ENCODE measurements at regions not wholly inside any gene's neighbourhood (a gene's known extent, or its start where the extent isn't known, plus 50 kb on each side); places are given as distances from the start of the nearest gene placed in this dataset.

DNA sequence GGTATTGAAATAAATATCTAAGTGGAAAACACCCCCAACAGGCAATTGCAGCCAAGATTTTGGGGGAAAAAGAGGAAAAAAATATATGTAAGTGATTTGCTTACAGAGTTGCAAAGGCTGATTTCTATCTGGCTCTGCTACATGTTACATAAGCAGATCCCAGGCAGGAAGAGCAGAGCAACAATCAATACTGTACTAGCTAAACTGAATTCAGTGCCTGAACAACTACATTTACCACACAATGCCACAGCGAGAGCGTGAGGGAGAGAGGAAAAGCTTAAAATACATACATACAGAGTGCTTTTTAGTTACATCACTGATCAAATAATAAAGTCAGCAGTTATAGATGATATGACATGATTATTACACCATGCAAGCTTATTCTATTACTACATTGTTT lies 665.6 kb upstream of the ARGLU1 start:
- no peak for DNase-seq

DNA sequence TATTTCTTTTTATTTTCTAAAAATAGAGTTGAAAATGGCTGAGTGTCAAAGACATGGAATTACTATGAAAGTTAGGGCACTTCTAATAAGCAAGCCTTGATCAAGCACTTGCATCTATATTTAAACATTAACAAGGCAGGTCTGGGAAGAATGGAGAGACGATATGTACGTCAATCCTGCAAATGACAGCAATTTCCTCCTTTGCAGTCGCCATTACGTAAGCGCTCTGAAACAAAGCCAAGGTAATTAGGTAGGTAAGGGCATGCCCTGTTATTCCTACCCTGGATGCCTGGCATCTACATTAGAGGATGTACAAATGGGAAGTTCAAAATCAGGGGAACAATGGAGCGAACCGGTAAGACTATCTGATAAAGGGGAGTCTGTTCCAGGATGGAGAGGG lies 664.0 kb upstream of the ARGLU1 start:
- no peak for DNase-seq

DNA sequence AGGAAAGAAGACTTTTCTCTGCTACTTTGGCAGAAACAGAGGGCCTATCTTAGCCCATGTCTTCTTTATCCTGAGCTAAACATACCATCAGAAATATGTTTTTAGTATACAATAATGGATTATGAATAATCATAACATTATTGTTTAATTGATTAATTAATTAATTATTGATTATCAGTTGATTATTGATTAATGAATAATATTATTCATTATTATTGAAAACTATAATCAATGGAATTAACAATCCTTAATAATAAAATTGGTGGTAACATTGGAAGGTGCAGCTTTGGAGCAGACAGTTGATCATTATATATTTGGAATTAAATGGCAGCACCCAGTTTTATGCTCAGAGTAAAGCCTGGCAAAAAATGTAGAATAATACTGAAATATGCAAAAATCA lies 655.9 kb upstream of the ARGLU1 start:
- DNase-seq, result no peak

DNA sequence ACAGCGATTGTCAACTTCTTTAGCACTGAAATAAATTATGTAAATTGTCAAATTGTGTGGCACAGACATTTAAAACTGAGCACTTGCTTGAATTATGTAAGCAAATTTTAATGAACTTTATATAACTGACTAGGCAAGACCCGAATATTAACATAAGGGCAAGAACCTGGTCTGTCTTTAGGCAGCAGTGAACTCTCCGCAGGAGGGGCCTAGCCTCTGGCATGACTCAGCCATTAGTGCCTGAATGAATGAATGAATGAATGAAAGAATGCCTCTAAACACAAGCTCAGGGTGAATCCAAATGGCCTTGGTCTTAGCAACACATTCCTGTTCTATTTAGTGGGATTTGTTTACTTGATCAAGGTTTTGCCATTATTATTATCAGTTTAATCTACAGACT lies 654.7 kb upstream of the ARGLU1 start:
- no peak for DNase-seq

DNA sequence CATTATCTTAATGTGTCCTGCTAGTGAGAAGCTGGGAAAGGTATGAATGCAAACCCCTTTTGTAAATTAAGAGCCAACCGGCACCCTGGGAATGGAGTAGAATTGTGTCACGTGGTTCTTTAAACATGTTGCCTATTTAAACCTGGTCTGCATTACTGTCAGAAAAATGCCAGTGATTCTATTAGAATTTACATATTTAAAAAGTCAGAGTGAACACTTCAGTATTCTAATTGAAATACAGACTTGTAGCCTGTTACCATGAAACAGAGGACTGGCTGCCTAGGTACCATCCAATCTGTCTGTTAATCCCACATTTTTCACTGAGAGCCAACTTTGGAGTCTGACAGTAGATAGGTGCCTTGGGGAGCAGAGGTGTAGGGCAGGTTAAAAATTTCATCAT lies 652.3 kb upstream of the ARGLU1 start:
- no peak for DNase-seq

DNA sequence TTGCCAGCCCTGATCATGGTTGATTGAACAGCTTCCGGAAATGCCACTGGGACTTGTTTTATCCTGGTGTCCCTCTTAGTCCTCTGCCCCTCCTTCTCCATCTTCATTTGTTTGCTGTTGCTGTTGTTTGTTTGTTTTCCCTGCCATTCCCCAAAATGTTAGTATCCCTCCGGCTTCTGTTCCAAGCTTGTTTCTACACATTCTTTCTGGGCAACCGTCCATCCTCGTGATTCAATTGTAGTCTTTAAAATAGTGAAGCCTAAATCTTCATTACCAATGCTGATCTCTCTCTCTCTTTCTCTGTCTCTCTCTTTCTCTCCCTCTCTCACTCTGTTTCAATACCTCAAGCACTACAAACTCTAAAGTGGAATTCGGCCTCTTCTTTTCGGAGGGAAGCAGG lies 649.3 kb upstream of the ARGLU1 start:
- no peak for DNase-seq

DNA sequence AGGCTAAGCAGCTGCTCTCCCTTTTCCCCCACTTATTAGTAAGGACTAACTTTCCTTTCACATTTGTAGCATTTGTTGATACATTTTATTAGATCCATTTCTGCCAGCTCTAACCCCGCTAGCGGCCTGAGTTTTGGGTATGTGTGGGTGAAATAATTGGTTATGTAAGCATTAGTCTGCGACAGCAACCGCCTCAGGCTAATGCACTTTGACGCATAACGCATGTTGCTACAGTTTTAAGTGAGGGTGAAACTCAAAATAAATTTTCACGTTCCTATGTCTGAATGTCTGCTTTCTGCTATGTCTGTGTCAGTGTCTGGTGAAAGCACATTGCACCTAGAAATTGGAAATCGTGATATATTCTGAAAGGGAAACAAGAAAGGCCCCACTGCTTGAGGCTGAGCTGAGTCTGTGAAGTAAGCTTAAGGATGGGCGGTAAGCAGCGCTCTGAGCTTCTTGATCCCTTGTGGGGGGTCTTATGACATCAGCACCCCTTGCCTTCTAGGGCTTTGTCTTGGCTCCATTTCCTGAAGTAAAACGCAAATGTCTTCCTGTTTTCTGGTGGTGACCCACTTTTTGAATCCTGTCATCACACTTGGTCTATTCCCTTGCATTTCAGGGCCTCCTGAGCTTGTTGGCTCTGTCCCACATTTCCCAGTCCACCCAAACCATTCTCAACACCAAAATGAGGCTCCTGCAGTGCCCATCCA lies 648.3 kb upstream of the ARGLU1 start:
- no peak for DNase-seq

DNA sequence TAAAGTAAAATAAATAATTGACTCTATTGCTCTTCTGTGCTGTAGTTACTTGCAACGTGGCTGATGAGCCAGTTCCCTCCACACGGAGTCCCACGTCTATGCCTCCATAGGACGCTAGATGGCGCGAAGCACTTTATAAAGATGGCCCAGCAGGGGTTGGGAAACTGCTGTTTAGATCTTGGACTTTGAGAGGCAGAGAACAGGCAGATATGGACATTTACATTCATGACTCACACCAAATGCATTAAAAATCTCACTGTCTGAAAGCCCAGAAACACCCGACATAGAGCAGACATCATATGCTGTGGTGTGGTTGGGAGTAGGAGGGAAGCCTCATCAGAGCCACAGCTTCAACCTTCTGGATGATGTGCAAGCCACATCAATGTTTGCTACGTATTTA lies 643.1 kb upstream of the ARGLU1 start:
- peak; percentile 19 for DNase-seq

DNA sequence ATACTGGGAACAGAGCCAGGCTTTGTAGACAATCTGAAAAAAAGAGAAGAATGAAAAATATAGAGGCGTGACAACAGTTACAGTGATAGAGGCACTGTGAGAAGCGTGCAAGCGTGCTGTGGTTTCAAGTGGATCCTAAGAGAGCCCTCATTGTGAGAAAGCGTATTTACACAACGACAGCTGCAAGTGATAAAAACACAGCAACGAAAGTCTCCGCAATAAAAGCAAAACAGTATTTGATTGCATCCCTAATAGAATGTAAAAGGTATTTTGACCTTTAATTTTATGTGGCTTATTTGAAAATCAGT lies 642.7 kb upstream of the ARGLU1 start:
- no peak for DNase-seq

DNA sequence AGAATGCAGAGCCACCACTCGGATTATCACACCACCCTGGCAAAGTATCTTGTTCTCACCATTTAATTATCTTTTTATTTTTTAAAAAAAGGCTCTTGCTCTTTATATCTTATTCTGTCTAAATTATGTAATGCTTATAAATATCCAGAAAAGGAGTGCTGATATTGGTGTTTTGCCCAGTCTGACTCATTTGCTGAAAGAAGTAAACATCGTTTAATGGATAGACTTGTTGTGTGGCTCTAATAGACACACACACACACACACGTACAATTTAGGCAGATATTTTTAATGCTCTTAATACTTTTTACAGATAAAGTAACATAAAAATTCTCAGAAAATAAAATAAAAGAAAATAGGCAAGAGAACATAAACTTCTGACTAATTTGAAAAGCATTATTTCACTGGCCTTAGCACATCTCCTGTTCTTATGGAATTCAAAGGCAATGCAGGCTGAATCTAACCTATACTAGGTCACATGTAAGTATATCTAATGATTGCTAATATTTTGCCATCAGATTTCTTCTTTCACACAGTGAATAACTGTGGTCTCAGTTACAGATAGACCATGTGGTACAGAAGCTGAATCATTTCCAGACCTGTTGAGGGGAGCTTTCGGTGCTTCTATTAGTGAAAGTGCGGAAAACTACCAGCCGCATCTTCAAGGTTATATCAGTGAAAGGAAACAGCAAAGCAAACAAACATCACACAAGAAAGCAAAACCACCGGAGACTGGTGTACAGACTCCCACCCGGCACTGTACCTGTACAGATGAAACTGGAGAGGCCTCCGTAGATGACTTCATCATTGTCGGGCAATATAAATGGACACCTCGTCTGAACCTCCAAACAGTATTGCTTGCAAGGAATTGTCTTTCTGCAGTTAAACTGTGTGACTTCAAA lies 642.1 kb upstream of the ARGLU1 start:
- DNase-seq, result no peak

DNA sequence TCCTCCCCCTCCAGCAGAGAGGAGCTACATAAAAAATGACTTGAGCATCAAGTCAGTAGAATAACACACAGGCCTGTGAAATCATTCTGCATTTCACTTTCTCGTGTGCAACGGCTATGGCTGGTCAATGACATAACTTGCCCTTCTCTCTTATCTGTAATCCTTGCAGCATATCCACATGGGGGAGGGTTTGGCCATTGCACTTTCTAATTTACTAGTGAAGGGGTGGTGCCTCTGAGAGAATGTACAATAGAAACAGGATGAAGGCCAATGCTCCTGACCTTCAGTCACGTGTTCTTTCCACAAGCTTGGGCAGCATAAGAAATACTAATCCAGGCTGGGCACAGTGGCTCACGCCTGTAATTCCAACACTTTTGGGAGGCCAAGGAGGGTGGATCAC lies 641.0 kb upstream of the ARGLU1 start:
- no peak for DNase-seq

DNA sequence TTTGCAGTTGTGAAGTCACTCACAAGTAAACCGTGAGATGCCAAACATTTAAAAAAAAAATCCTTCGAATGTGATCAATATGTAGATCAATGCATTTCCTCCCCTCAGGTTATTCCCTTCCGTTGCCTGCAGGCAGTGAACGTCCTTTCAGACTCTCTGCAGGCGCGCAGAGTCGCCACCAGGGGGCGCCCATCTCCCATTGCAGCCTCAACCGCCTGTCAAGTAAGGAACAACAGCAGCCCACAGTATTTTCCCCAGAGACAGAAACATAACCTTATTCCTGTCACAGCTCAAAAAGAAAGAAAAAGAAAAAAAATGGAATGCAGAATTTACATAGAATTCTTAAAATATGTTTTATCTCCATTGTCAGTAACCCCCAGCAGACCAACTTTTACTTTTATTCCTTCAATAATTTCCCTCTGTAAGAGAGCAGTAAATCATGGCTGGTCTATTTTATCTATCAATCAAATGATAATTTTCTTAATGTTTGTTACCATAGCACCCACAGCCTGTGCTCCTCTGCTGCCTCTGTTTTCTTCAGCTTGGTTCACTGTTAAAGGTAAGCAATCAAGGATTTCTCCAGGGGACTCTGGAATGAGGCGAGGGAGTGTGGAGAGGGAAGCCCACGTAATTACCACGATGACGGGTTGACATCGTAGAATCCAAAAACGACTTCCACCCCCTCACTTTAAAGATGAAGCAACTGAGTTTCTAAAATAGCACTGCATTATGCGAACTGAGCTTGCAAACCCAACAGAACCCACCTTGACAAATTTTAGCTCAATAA lies 637.6 kb upstream of the ARGLU1 start:
- DNase-seq, result peak; percentile 35

DNA sequence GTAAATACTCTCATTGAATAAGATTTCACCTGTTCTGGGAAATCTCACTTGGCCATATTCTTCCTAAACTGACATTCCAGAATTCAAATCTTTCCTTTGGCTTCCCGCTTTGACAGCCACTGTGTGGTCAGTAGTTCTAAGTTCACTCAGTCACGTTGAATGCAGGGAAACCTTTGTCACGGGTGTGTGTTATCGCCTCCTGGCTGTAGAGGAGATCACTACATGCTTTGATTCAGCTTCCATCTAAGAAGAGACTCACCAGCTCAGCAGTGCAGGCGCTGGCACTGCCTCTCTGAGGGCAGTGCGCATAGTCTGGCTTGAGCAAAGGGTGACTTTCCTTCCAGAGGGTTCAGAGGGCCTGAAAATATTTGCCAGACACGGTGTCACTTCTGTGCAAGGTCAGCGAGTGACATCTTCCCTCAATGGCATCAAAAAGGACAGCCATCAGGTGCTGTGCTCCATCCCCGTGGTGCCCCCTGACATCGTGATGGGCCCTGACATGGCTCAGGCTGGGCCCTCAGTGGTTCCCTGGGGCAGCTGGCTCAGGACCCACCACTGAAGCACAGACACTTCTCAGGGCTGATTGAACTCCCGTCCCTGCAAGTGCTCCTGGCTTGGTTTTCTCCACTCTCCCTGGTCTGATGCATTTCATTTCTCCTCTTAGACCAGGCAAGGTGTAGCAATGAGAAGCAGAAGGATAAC lies 635.4 kb upstream of the ARGLU1 start:
- no peak for DNase-seq

DNA sequence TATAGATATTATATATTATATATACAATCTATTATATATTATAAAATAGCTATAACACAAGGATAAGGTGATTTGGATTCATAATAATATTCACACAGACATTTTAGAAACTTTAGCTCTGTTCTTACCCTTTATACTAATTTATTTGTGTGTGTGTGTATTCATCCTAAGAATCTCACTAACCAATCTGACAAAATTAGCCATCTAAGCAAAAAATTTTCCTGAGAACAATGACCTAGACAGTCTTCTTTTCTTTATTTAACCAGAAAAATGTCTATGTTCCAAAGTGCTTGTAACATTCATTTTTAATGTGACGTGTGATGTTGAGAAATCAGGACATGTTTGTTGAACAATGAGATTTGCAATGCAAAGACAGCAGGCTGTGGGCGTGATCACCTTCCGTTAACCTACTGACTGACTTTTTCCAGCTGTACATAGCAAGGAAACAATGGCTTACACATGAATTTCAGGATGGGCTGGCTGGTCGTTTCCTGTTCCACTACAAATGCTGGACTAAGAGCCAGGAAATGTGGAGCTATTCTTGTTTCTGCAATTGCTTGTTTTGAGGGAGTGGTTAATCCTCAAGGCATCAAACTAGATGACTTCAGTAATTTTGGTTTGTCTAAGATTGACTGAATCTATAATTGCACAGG lies 634.6 kb upstream of the ARGLU1 start:
- no peak for DNase-seq

DNA sequence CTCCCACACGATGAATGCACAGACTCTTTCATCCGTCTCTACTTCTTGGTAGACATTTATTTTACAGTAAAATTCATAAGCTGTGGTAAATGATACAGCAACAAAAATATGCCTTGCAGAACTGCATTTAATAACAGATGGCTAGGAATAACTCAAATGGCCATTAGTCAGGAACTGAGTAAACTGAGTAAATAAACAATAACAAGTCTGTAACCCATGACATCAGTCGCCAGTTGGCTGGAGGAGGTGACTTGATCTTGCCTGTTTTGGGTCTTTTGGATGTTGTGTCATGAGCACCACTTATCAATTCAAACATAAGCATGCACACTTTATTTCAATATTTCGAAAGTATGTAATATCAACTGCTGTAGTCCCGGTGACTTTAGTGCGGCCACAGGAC lies 632.6 kb upstream of the ARGLU1 start:
- no peak for DNase-seq

DNA sequence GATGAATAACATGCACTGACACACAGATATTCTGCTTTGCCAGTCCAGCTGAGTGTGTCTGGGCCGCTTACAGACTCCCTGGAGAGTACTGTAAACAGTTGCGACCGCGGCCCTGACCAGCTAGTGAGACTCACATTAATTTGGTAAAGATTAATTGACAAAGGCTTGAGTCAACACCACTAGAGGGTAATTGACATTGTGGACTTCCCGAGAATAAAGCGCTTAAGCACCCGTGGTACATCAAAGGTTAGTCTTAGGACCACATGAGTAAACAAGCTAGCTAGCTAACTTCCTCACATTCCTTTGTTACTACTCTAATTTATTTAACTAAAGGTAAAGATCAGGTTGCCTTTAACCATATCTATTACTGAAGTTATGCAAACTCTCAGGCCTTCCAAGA lies 624.4 kb upstream of the ARGLU1 start:
- no peak for DNase-seq

DNA sequence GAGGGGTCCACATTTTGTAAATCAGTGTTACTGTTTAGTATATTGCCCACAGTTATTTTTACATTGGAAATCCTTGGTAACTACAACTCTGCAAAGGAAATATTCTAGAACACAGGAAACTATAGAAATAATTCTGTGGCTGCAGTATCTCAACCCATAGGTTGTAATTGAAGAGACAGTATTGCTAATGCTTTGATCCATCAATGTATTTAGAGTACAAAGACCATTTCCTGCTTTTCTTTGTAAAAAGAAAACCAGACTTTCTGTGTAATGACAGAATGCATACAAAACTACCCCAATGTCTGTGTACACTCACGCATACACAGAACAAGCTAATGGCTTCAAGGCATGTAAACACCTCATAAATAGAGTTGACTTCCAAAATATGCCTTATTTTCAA lies 622.1 kb upstream of the ARGLU1 start:
- no peak for DNase-seq

DNA sequence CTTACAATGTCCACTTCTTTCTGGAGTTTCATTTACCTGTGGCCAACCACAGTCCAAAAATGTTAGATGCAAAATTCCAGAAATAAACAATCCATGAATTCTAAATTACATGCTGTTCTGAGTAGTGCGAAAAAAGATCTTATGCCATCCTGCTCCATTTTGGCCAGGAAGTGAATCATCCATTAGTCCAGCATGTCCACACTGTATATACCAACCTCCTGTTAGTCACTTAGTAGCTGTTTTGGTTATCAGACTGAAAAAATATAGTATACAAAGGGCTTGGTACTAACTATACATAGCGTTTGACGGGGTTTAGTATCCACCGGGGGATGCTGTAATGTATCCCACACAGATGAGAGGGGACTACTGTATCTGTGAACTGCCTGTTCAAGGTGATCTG lies 618.0 kb upstream of the ARGLU1 start:
- no peak for DNase-seq

DNA sequence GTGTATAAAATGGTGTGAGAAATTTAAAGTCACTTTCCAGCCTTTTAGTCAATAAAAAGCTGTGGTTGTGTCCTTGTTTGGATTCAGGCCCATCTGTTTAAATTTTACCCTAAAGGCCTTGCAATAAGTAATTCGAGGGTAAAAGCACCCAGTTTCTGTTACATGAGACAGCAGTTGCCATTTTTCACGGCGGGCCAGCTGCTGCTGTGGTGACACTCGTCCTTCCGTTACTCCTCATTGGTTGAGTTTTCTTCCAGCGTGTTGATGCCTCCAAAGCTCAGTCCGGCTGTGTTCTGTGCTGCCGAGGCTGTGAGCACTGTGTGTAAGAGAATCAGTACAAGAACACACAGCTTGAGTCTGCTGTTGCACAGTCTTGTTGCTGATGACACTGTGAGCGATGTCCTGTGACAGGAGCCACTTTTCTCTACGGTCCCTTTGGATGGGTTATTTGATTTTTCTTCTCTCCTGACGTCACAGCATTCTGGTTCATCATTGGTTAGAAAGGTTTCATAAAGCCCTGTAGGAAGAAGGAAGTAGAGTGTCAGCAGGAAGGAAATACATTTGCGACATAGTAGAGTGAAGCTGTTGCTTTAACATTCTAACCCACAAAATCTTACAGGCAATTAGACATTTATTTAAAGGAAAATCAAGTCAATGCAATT lies 602.5 kb upstream of the ARGLU1 start:
- DNase-seq, result no peak

DNA sequence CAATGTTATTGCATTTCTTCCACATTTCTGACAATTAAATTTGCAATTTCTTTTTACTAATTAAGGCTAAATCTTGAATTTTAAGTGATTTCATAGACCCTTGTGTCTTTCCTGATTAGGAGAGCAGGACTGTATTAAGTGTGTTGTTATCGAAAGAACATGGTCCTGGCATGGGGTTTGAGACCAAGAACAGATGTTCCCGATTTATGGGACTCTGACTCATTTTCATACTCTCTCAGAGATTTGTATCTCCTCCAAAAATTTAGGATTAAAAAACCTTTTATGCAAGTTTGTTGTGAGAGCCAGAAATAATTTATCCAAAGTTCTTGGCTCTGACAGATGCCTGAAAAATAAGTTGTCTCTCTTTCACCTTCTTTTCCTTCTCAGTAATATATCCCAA lies 589.3 kb upstream of the ARGLU1 start:
- no peak for DNase-seq

DNA sequence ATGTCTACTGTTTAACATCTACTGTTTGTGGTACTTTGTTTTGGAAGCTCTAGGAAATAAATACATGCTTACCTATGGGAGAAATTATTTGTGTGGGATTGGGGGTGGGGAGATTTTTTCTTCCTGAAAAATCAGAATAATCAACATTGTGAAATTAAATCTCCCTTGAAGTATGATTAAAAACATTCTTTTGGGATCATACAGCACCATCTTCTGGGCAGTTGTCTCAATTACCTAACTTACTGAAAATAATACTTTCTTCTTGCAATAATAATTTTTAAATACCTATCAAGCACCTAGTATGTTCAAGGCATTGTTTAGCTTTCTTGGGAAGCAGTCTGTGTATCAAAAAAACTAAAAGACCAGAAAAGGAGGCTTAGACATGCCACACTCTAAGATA lies 576.5 kb upstream of the ARGLU1 start:
- DNase-seq, result no peak

DNA sequence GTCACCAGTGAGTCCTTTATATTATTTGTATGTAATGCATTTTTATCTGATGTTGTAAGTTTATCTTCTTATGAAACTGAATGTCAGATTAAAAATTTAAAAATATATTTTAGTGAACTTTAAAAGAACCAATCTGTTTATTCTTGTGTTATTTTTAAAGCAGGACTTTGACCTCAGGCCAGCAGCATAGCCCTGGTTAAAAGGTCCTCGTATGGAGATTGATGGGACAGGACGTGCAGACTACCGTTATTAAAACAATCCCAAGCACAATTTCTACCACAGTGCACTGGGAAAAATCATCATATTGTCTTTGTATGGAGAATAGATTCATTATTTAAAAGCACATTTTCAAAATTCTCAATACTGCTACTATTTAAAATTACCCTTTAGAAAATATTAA lies 573.8 kb upstream of the ARGLU1 start:
- no peak for DNase-seq

Measured in CD4-positive, alpha-beta T cell treated with Interleukin-10 for 1 hour (primary cell).